NCI-H69 (cell line): ENCODE measurements at regions not wholly inside any gene's neighbourhood (a gene's known extent, or its start where the extent isn't known, plus 50 kb on each side); places are given as distances from the start of the nearest gene placed in this dataset.
A peak's percentile ranks its signal among the peaks of the same experiment; 100 is the strongest.

Experiments used
- DNase-seq: peaks from one replicate; lab custom pipeline; 2025; lab: John Stamatoyannopoulos, UW

- no peak for DNase-seq
These were observed 214.5 kb downstream of the SEC61B start for GRCh38 chr9:99436616-99437015.

DNA sequence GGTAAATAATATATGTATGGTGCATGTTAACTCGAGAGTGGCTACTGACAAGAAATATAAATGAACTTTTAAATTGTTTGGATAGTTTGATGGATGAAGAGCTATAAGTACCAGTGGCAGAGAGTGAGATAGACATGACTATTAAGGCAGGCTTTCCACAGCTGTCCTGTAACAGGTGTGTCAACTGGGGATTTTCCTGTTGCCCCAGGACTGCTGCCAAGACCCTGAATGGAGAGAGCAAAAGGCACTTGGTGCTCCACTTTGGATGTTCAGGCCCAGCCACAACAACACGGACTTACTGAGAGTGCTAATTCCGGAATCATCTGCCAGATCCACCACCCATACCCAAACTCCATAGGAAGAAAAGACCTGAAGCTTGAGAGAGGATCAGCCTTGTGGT lies 215.1 kb downstream of the SEC61B start:
- no peak for DNase-seq

GRCh38 chr9:99438596-99438995 lies 216.5 kb downstream of the SEC61B start:
- DNase-seq, result no peak

GRCh38 chr9:99441829-99442228 lies 219.7 kb downstream of the SEC61B start:
- DNase-seq, result no peak

- DNase-seq, result no peak
These were observed 223.3 kb downstream of the SEC61B start for GRCh38 chr9:99445371-99445891.

DNA sequence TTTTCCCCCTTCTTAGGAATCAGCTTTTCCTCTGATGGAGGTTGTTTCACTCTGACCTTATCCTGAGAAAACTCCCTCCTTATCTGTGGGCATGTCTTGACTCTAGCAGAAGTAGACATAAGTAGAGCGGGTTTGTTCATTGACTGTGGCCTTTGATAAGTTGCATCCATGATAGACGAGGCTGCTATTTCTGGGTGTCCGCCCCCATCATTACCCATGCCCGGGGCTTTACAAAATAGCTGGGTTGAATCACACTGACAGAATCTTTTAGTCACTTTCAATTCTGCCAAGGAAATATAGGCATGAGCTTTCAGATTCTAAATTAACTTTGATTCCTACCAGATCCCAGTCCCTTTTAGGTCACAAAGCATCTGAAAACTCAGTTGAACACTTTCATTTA lies 223.8 kb downstream of the SEC61B start:
- no peak for DNase-seq

DNA sequence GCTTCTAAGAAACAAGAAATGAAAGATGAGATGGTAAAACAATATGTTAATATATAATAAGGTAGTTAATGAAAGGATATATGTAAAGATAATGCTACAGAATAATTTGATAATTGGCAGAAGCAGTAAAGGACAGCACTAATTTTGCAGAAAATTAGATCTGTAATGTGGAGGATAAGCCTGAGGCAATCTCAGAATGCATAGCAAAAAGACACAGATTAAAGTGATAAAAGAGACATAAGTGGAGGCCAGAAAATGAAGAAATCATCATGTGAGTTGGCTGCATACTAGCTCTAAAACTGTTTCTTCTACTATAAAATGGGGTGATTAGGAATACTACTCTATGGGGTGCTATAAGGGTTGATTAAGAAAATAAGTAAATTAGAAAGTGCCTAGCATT lies 225.9 kb downstream of the SEC61B start:
- DNase-seq, result no peak

- no peak for DNase-seq
These were observed 227.6 kb downstream of the SEC61B start for GRCh38 chr9:99449726-99450125.

DNA sequence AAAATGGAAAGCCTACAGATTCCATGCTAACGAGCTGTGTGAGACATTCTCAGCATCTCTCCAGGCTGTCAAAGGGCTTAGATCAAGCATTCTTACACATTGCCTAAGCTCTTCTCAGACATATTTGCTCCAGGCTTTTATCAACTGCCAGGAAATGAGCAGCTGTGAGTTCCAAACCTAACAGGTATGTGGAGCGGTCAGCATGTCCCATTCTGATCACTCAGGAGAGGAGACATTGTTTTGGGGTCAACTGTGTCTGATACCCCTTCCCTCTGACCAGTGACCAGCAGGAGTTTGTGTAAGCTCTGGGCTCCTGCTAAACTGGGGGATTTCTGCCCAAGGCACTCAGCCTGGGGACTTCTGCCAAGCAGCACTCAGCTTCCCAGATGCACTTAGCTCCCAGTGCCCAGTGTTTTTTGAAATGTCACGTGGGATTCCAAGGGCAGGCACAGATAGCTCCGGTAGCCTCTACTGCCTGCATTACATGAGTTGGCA lies 229.1 kb downstream of the SEC61B start:
- no peak for DNase-seq

GRCh38 chr9:99457406-99457805 lies 235.3 kb downstream of the SEC61B start:
- no peak for DNase-seq

DNA sequence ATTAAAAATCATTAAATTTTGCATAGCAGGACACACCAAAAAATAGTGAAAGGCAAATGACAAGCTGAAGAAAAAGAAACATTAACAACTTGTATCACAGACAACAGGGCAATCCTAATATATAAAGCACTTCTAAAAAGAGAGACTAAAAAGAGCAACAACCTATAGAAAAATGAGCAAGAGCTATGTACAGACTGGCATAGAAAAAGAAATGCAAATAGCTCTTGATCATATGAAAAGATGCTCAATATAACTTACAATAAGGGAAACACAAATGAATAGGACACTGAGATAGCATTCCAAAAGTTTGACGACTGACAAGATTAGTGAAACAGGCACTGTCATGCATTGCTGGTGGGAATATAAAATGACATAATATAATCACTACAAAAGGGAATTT lies 235.9 kb downstream of the SEC61B start:
- no peak for DNase-seq

GRCh38 chr9:99459919-99460318 lies 237.8 kb downstream of the SEC61B start:
- no peak for DNase-seq

GRCh38 chr9:99463131-99463530 lies 241.0 kb downstream of the SEC61B start:
- DNase-seq, result no peak

GRCh38 chr9:99464568-99464967 lies 242.5 kb downstream of the SEC61B start:
- no peak for DNase-seq

GRCh38 chr9:99465231-99465907 lies 243.3 kb downstream of the SEC61B start:
- DNase-seq, result peak; percentile 87

DNA sequence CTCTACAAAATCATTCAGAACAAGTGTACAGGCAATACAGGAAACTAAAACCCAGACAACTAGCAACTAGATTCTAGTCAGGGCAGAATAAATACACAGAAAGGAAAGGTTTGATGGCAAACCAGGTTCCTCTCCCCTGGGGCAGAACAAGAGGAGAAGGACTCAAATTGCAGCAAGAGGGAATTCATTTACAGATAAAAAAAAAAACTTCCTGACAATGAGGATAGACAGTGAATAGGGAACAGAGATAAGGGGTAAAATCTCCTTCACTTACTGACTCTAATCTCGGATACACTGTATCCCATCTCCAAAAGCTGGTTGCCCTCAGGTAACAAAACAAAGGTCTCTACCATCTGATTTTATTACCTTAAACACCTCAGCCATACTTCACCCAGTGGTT lies 244.0 kb downstream of the SEC61B start:
- peak; percentile 30 for DNase-seq

DNA sequence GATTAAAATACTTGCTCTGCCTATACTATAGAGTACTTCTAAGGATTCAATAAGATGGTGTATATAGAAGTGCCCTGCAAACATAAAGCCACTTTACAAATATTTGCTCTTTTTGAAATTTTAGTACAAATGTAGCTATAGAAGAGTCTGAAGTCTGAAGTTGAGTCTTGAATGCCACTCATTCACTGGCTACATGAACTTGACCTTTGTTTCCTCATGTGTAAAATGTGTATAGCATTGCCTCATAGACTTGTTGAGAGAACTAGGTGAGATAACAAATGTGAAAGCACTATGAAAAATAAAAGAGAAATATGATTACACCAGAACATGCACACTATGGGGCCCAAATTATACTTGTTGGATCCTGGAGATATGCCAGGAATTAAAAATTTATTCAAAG lies 244.7 kb downstream of the SEC61B start:
- DNase-seq, result no peak

DNA sequence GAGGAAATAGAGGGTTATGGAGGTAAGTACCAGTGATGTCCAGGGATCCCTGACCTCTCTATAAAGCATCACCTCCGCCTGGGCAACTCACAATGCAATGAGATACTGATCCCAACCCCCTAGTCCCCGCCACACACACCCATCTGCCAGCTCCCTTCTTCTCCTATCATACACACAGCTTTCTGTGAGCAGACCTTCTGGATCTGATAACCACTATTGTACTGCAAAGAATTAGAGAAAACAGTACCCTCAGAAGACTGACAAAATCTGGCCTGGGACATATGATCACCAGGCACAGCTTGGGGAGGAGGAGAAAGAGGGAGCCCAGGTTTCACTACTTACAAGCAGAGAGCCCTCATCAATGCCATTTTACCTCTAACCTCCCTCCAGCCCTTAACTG lies 249.0 kb downstream of the SEC61B start:
- no peak for DNase-seq

GRCh38 chr9:99472240-99472915 lies 250.3 kb downstream of the SEC61B start:
- no peak for DNase-seq

DNA sequence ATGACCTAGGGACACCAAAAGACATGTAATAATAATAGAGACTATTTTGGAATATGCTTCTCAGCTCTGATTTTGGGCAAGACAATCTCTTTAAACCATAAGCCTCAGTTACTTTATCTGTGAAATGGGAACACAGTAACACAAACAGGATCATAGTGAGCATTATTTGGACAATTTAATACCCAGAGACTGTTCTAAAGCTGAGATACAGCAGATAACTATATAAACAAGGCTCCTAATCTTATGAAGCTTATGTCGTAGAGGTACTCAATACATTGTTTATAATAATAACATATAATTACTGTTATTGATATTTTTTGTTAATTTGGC lies 250.8 kb downstream of the SEC61B start:
- no peak for DNase-seq

- no peak for DNase-seq
These were observed 252.1 kb downstream of the SEC61B start for GRCh38 chr9:99474186-99474585.

DNA sequence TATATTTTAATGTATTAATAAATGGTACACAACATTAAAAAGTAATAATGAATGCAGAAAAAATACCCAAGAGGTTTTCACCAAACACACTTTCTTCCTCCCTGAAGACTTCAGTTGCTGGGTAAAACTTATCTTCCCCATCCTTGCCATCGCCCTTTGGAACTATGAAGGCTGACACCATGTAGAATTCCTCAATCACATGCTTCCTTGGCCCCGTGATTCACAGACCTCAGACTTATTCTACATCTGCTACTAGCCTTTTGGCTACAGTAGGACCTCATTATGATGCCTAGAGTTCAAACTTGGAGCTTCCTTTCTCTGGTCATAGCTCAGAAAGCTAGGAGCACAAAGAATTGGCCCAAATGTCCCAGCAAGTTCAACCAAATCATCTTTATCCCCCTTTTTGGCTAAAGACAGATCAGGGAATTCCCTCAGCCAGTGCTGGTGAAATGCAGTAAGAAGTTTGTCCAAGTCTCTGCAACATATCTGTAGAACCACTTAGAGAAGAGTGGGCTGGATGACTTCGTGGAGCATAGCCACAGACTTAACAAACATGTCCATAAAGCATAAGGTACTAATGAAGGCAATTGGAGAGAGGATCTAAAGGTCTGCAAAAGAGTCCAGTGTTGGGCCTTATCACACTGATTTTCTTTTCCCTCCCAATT lies 253.5 kb downstream of the SEC61B start:
- DNase-seq, result no peak

- DNase-seq, result no peak
These were observed 256.5 kb downstream of the SEC61B start for GRCh38 chr9:99478469-99479027.
